ENCODE measurements at regions not wholly inside any gene's neighbourhood (a gene's known extent, or its start where the extent isn't known, plus 50 kb on each side); places are given as distances from the start of the nearest gene placed in this dataset.

DNA sequence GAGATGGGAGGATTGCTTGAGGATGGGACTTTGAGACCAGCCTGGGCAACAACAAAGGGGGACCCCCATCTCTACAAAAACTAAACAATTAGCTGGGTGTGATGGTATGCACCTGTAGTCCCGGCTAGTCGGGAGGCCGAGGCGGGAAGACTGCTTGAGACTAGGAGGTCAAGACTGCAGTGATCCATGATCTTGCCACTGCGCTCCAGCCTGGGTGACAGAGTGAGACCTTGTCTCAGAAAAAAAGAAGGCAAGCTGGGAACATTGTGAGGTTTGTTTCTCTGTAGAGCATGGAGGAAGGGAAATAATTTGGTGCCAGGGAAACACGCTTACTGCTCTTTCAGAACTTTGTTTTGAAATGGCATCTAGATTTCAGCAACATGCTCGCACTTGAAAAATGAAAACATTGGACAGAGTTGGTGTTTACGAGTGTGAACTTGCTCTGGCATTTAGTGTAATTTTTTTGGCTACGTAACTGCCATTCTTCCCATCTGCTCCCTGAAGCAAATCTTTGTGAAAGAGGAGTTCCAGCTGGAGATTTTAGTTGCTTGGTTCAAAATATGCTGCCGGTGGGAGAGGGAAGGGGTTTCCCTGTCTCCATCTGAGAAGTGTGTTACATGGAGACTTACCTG lies 125.6 kb upstream of the DLX2 start:
- TF ChIP-seq, protein P1, sequence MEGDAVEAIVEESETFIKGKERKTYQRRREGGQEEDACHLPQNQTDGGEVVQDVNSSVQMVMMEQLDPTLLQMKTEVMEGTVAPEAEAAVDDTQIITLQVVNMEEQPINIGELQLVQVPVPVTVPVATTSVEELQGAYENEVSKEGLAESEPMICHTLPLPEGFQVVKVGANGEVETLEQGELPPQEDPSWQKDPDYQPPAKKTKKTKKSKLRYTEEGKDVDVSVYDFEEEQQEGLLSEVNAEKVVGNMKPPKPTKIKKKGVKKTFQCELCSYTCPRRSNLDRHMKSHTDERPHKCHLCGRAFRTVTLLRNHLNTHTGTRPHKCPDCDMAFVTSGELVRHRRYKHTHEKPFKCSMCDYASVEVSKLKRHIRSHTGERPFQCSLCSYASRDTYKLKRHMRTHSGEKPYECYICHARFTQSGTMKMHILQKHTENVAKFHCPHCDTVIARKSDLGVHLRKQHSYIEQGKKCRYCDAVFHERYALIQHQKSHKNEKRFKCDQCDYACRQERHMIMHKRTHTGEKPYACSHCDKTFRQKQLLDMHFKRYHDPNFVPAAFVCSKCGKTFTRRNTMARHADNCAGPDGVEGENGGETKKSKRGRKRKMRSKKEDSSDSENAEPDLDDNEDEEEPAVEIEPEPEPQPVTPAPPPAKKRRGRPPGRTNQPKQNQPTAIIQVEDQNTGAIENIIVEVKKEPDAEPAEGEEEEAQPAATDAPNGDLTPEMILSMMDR (IDR thresholded peaks at IDR 0.05; ENCODE audit: control insufficient read depth, extremely low read depth, insufficient read depth) = no peak
- no peak for DNase-seq (ENCODE audit: low read depth)
- no peak overlapping the region for H3K4me3 ChIP-seq (ENCODE audit: low read depth, low read length)

DNA sequence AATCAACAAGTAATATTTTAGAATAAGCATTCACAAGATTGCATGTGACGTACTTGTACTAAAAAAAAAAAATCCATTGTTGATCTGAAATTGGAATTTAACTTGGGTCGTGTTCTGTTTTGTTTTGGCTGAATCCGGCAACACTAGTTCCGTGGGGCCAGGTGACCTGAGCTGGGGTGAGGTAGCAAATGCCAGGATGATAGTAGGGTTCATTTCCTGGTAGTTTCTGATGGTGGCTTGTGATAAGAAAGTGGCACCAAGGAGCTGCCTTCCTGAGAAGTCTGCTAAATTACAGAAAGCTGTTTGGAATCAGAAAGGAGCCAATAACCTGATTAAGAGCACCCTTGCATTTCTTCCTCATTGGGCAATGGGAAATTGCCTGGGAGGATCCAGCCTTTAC lies 126.4 kb upstream of the DLX2 start:
- no peak overlapping the region for H3K4me3 ChIP-seq (ENCODE audit: low read depth, low read length)
- DNase-seq (ENCODE audit: low read depth) = no peak
- TF ChIP-seq, protein P1 (IDR thresholded peaks at IDR 0.05; ENCODE audit: control insufficient read depth, extremely low read depth, insufficient read depth) = no peak

DNA sequence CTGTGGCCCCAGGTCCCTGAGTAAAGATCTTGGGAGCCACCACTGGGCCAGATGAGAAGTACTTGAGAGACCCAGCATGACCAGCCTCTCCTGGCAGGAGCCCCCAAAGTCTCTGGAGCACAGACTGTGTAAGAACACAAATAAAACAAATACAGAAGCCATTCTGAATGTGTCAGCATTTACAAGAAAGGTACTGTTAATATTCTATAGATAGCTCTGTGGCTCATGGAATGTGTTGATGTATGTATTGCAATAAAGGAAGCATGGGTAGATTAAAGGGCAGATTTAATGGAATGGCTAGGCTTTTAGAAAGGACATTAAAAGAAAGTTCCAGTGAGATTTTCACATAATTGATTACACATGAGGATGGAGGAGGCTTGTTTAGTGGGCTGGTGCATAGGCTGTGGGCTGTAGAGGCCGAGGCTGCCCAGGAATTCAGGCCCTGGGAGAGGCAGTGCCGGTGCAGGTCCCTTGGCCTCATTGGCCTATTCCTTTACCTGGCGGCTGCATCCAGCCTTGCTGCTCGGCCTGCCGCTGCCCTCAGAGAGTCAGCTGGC lies 127.7 kb upstream of the DLX2 start:
- no peak overlapping the region for H3K4me3 ChIP-seq (ENCODE audit: low read depth, low read length)
- DNase-seq (ENCODE audit: low read depth) = no peak
- TF ChIP-seq, protein P1 (IDR thresholded peaks at IDR 0.05; ENCODE audit: control insufficient read depth, extremely low read depth, insufficient read depth) = no peak

DNA sequence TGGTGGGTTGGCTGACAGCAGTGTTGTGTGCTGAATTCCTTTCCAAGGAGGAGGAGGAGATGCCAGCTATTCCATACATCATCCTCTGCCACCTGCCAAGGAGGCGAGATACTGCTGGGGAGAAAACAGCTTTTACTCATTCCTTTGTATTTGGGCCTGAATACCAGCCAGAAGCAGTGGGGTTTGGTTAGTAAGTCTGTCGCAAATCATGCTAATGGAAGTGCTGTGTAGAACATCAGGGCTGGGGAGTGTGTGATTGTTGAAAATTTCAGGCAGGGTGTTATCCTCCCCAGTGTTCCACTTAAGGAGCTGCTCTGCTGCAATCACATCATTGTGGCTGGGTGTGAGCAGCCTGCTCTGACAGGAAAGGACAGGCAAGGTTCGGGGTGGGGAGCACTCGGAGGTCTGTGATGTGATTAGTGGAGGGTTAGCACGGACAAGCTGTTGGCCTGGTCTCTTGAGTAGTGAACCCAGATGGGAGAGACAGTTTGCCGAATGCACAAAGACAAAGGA lies 128.2 kb upstream of the DLX2 start:
- no peak overlapping the region for H3K4me3 ChIP-seq (ENCODE audit: low read depth, low read length)
- TF ChIP-seq, protein P1 (IDR thresholded peaks at IDR 0.05; ENCODE audit: control insufficient read depth, extremely low read depth, insufficient read depth) = no peak
- no peak for DNase-seq (ENCODE audit: low read depth)

DNA sequence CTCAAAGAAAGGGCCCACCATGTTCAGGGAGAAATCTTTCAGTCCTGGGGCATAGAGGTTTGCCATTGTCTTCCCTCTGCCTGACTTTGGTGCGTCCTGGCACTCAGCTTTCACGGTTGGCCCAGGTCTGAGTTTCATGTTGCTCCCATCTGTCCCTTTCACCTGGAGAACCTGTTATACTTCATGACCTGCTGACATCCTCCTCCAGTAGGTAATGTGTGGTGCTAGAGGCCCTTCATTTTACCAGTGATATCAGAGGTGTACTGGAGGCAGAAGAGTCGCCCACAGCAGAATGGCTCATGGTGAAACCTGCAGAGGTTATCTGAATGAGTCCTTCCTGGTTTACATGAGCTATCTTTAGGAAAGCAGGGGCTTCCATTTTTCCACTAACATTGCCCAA lies 128.8 kb upstream of the DLX2 start:
- H3K4me3 ChIP-seq (ENCODE audit: low read depth, low read length) = no peak overlapping the region
- DNase-seq (ENCODE audit: low read depth) = no peak
- TF ChIP-seq, protein P1 (IDR thresholded peaks at IDR 0.05; ENCODE audit: control insufficient read depth, extremely low read depth, insufficient read depth) = no peak

DNA sequence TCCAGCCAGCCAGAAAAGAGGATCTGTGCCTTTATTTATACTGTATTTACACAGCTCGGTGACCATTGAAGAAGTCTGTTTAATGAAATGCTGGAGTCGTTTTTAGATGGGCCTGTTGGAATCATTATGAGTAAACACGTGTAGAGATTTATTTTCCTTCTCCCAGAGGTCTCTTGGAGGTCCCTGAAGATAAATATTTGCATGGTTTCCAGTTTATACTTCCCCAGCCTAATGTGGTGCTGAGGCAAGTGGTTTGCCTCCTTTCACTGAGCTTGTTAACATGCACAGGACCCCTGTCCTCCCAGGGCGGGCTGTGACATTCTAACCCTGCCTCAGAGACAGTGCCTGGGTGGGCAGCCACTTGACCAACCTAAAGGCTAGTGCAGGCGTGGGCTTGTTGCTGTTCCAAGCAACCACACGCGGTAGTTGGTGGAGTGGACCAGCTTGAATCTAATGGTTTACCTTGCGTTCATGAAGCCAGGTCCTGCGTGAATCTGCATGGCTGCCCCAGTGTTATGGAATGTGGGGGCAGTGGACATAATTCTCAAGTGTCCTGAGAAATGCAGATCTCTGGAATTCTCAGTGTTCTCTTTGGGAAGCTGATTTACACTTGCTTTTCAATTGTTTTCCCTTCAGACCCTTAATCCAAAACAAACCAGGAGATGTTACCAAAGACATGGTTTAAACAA lies 130.2 kb upstream of the DLX2 start:
- no peak for DNase-seq (ENCODE audit: low read depth)
- TF ChIP-seq, protein P1 (IDR thresholded peaks at IDR 0.05; ENCODE audit: control insufficient read depth, extremely low read depth, insufficient read depth) = no peak
- no peak overlapping the region for H3K4me3 ChIP-seq (ENCODE audit: low read depth, low read length)
